GDM1 (cell line): ENCODE measurements at regions not wholly inside any gene's neighbourhood (a gene's known extent, or its start where the extent isn't known, plus 50 kb on each side); places are given as distances from the start of the nearest gene placed in this dataset.
"Not testable (repeated sequence)": the region's sequence is repeated elsewhere in the genome, so short reads cannot be mapped to it uniquely, and the experiment has no call there.

Source experiments
- DNase-seq: peaks from one replicate; lab custom pipeline; 2025; lab: John Stamatoyannopoulos, UW

DNA sequence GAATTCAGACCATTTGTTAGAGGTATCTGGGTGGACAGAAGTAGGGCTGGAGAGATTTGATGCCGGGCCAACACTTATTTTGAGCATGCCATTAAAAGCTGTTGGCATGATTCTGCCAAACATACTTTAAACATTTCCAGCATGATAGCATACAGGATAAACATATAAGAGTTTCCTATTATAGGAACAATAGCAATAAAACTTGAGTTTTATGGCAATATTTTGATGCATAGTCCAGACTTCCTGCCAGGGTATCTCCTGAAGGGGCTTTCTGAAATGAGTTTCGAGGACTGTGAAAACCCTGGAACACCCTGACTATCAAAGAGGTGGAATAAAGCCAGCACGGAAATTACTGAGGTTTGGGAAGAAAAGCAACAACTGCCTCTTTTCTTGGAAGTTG is 1398.0 kb upstream of the NXPH2 start:
- no peak for DNase-seq

- DNase-seq, result no peak
Observed at GRCh38 chr2:140177086-140177485, 1396.9 kb upstream of the NXPH2 start.

DNA sequence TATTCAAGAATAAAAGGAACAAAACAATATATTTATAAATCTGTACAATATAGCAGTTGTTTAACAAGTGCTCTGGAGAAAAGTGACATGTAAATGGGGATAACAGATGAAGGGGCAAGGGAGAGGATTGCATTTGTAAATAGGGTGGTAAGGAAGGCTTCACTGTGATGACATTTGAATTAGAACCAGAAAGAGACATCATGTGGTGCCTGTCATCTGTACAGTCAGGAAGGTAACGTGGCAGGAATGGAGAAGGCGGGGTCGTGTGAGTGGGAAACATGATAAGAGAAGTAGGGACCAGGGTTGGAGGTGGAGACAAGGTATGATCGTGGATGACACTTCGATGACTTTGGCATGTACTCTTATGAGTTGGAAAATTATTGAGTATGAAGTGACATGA is 1393.6 kb upstream of the NXPH2 start:
- DNase-seq, result no peak

DNA sequence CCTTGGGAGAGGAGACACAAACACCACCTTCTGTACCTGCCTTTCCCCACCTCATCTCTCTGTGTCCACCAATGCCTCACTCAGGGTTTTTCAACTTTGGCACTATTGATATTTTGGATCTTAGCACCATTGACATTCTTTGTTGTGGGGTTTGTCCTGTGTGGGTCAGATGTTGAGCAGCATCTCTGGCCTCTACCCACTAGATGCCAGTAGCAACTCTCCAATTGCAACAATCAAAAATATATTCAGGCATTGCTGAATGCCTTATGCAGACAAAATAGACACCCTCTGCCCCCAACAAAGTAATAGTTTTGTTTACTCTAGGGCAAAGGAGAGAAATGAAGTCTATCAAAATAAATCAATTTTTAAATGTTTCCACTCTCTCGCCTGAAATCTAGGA is 1384.3 kb upstream of the NXPH2 start:
- no peak for DNase-seq

GRCh38 chr2:140158259-140158658 is 1378.1 kb upstream of the NXPH2 start:
- DNase-seq, result no peak

DNA sequence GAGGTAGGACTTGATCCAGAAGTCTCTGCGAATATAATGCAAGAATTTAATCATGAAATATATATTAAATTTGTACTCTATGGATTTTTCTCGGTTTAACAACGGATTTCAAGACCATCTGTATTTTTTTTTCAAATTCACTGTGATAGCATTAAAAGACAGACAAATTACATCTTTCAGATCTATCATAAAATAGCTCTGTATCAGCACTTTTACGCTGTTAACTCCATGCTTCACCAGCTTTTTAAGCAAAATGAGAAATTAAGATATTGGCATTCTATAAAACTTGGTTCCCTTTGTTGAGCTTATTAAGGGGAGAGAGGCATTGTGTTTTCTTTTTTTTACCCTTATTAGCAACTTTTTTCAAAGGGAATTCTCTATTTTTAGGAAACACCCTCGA is 1377.6 kb upstream of the NXPH2 start:
- DNase-seq, result no peak

GRCh38 chr2:140154706-140155105 is 1374.5 kb upstream of the NXPH2 start:
- DNase-seq, result no peak

- DNase-seq, result no peak
Observed at GRCh38 chr2:140154271-140154670, 1374.1 kb upstream of the NXPH2 start.

DNA sequence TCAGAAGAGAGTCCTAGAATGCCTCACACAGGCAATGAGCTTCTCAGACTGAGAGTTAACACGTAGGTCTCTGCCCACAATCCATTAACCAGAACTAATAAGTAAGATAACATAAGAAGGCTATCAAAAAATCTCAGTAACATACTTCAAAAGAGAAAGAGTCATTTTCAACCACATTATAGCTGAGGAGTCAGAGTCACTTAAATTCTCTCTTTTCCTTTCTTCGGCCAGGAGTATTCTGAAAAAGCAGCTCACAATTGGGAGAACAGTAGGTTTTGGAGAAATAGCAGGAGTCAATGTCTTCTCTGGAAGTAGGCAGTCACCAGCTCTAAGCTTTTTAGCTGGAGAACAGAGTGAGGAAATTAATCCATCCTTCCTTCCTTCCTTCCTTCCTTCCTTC is 1364.4 kb upstream of the NXPH2 start:
- no peak for DNase-seq

- no peak for DNase-seq
Observed at GRCh38 chr2:140138736-140139135, 1358.5 kb upstream of the NXPH2 start.

- no peak for DNase-seq
Observed at GRCh38 chr2:140136861-140137260, 1356.7 kb upstream of the NXPH2 start.

GRCh38 chr2:140136366-140136765 is 1356.2 kb upstream of the NXPH2 start:
- DNase-seq, result no peak

DNA sequence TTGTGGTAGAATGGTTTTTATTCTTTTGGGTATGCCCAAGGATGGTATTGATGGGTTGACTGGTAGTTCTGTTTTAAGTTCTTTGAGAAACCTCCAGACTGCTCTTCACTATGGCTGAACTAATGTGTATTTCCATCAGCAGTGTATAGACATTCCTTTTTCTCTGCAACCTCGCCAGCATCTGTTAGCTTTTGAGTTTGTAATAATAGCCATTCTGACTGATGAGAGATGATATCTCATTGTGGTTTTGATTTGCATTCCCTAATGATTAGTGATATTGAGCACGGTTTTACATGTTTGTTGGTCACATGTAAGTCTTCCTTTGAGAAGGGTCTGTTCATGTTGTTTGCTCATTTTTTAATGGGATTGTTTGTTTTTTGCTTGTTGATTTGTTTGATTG is 1348.7 kb upstream of the NXPH2 start:
- no peak for DNase-seq

- no peak for DNase-seq
Observed at GRCh38 chr2:140122001-140122400, 1341.8 kb upstream of the NXPH2 start.

DNA sequence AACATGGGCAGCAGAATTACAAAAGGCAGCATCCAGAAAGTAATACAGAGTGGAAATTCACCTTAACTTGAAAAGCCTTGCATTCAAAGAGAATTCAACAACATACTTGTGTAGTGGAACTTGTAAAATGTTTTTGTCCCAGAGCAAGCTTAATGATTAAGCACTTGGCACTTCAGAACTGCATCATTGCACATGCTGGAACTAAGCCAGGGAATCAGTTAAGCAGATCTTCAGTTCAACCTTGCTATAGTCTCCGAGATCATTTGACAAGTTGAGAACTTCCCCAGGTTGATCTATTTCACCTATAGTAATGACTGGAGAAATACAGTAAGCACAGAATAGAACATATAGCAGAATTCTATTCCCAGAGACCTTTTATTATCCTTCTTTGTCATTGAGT is 1337.2 kb upstream of the NXPH2 start:
- DNase-seq, result no peak

GRCh38 chr2:140108706-140109475 is 1328.7 kb upstream of the NXPH2 start:
- DNase-seq, result no peak

DNA sequence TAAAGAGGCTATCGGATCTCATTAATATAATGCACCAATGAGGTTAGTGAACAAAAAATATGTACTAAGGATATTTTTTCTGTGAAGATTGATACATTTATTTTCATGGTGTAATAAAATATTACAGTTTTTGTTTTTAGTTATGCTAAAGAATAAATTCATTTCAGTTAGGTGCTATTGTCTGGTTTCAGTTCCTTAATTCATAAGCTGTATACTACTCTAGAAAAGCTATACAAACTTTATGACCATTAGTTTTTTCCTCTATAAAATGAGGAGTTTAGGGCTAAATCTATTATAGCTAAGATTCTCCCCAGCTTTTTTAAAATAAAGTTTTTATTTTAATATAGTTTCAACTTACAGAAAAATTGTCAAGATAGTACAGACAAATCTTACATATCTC is 1311.7 kb upstream of the NXPH2 start:
- DNase-seq, result no peak

DNA sequence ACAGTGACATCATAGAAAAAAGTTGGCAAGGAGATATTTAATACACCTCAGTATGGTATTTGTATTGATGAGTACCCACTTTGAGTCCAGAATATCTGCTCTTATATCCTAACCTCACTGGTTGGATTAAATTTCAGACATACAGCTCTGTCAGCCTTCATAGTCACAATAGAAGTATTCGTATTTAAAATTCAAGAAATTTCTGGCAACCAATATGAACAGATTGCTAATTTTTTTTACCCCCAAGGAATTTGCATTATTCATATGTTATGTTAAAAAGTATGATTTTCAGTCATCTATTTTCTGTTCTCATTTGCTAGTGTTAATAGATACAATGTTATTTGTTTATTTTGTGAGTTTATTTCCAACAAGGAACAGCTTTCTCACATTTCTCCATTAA is 1306.8 kb upstream of the NXPH2 start:
- no peak for DNase-seq

DNA sequence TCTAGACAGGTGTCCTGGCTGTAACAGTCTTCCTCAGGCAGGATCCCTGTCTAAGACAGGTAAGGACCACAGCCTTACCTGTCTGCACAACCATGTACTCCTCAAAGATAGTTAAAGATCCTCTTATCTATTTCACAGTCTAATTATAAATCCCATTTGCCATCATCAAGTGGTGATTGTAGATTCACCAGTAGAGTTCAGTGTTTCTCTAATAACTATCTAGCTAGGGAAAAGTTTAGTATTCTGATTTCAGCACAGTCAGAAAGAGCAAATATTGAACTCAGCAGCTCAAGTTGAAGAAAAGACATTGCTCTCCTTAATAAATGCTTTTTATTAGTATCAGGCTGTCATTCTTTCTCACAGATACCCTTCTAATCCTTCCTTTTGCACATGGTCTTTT is 1305.5 kb upstream of the NXPH2 start:
- no peak for DNase-seq

DNA sequence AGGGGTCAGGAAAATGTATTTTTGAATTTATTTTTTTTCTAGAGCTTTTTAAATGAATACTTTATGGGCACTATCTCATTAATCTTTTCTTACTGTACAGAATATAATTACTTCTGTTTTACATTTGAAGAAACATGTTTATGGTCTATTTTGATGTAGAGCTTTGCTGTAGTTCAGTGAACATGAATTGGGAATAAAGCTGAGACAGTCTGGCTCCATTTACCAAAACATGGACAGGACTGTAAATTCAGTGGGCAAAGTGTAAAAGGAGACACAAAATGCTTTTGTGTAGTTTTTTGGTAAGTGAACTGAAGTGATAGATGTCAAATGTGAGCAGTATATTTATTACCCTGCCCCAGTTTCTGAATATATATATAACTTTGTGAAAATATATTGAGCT is 1298.8 kb upstream of the NXPH2 start:
- DNase-seq, result no peak

DNA sequence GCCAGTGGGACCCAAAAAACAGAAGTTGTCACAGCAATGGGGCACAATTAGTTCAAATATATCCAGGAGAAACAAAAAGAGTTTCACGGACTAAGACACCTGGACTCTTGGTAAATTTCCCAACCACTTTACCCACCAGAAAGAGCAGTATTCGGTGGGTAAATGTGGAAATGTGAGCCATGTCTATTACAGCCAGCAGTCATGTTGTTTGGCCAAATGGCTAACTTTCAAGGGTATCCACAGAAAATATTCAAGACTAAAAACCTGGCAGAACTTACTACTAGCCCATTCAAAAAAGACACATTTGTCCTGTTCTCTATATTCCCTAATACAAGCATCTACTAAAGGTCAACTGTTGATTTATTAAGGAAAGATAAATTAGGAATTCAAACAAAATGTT is 1296.0 kb upstream of the NXPH2 start:
- DNase-seq, result no peak

DNA sequence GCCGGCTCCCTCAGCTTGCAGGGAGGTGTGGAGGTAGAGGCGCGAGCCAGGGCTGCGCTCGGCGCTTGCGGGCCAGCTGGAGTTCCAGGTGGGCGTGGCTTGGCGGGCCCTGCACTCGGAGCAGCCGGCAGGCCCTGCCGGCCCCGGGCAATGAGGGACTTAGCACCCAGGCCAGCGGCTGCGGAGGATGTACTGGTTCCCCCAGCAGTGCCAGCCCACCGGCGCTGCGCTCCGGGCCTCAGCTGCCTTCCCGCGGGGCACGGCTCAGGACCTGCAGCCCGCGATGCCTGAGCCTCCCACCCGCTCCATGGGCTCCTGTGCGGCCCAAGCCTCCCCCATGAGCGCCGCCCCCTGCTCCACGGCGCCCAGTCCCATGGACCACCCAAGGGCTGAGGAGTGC is 1293.6 kb upstream of the NXPH2 start:
- not testable (repeated sequence) for DNase-seq

GRCh38 chr2:140067661-140068060 is 1287.5 kb upstream of the NXPH2 start:
- no peak for DNase-seq

GRCh38 chr2:140064243-140064642 is 1284.1 kb upstream of the NXPH2 start:
- DNase-seq, result no peak
